ENCODE measurements at regions not wholly inside any gene's neighbourhood (a gene's known extent, or its start where the extent isn't known, plus 50 kb on each side); places are given as distances from the start of the nearest gene placed in this dataset.

DNA sequence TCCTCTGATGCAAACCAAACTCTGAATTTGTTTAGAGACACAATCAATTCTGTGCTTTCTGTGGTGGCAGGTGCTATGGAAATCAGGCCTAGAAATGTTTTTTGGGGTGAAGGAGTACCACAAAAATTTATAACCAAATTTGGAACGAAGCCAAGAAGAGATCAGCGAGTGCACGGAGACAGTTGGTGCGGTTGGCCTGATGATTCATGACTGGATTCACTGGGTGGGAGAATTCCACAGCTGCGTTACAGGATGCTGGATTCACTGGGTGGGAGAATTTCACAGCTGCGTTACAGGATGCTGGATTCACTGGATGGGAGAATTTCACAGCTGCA, 135.6 kb upstream of the IRX4 start:
- Mint-ChIP-seq H3K36me3 (ENCODE audit: low read depth) (no peaks in the 10 kb centered on the region), H3K27me3 (ENCODE audit: low read depth, poor library complexity) (peaks cover 69% of the 10 kb centered on the region), H3K4me3 (no peak overlapping the region), H3K9me3 (no peaks in the 10 kb centered on the region), H3K4me1 (peaks cover 24% of the 10 kb centered on the region), H3K27ac (no peak overlapping the region)
- no peak for TF ChIP-seq CTCF (IDR thresholded peaks at IDR 0.05)
- no peak for DNase-seq

DNA sequence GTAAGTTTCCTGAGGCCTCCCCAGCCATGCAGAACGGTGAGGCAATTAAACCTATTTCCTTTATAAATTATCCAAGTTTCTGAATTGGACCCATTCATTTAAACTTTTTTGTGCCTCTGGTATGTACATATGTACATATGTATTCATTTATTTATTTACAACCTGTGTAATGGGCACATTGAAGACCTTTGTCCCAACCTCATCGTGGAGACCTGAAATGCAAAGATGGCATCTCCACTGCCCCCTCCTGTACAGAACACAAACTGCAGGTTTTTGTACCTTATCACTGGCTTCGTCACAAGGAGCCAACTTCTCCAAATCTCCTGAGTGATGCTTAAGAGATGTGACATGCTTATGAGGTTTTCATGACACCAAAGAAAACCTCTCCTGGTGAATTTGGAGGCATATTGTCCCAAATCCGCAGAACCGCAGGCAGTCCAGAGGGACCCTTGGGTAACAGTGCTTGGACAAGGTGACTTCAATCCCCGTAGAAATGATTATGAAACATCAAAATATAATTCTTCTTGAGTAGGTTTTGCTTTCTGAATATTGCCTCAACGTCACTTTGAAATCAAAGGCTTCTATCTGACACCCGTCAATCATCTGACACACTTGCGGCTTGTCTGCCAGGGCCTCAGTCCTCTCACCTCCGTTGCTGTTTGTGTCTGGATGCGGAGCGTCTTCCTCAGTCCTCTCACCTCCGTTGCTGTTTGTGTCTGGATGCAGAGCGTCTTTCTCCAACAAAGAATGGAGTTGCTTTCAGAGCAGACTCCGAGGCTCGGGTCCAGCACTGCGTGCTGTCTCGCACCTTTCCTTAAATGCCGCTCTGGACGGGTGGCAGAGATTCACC, 135.0 kb upstream of the IRX4 start:
- H3K36me3 Mint-ChIP-seq (ENCODE audit: low read depth): no peaks in the 10 kb centered on the region
- DNase-seq: no peak
- peak; percentile 50 for TF ChIP-seq CTCF (IDR thresholded peaks at IDR 0.05)

GRCh38 chr5:2015961-2016360, 133.2 kb upstream of the IRX4 start:
- no peak for TF ChIP-seq CTCF (IDR thresholded peaks at IDR 0.05)
- H3K4me3 Mint-ChIP-seq: no peak overlapping the region
- no peaks in the 10 kb centered on the region for H3K36me3 Mint-ChIP-seq (ENCODE audit: low read depth)
- no peaks in the 10 kb centered on the region for H3K9me3 Mint-ChIP-seq
- H3K4me1 Mint-ChIP-seq: peaks cover 38% of the 10 kb centered on the region
- DNase-seq: no peak
- peaks cover 52% of the 10 kb centered on the region for H3K27me3 Mint-ChIP-seq (ENCODE audit: low read depth, poor library complexity)
- H3K27ac Mint-ChIP-seq: no peak overlapping the region

More for the DNA sequence above, 135.0 kb upstream of the IRX4 start:
- no peaks in the 10 kb centered on the region for H3K9me3 Mint-ChIP-seq
- H3K27ac Mint-ChIP-seq: no peak overlapping the region
- peaks cover 63% of the 10 kb centered on the region for H3K27me3 Mint-ChIP-seq (ENCODE audit: low read depth, poor library complexity)
- no peak overlapping the region for H3K4me3 Mint-ChIP-seq
- peaks cover 30% of the 10 kb centered on the region for H3K4me1 Mint-ChIP-seq

- Mint-ChIP-seq H3K27me3 (ENCODE audit: low read depth, poor library complexity) (peaks cover 55% of the 10 kb centered on the region), H3K9me3 (no peaks in the 10 kb centered on the region), H3K36me3 (ENCODE audit: low read depth) (no peaks in the 10 kb centered on the region), H3K4me3 (no peak overlapping the region), H3K27ac (no peak overlapping the region), H3K4me1 (peaks cover 35% of the 10 kb centered on the region)
- DNase-seq: no peak
- TF ChIP-seq CTCF (IDR thresholded peaks at IDR 0.05): peak; percentile 40
These were observed 132.6 kb upstream of the IRX4 start for GRCh38 chr5:2015124-2015848.

- TF ChIP-seq CTCF (IDR thresholded peaks at IDR 0.05): no peak
These were observed 131.4 kb upstream of the IRX4 start for GRCh38 chr5:2014058-2014610.

More at GRCh38 chr5:2014058-2014610, 131.4 kb upstream of the IRX4 start:
- Mint-ChIP-seq H3K4me1 (peaks cover 30% of the 10 kb centered on the region), H3K27me3 (ENCODE audit: low read depth, poor library complexity) (peaks cover 55% of the 10 kb centered on the region), H3K36me3 (ENCODE audit: low read depth) (no peaks in the 10 kb centered on the region), H3K27ac (no peak overlapping the region), H3K4me3 (no peak overlapping the region), H3K9me3 (no peaks in the 10 kb centered on the region)
- no peak for DNase-seq
